Thoracic aorta (tissue), 2 donors: ENCODE measurements at regions not wholly inside any gene's neighbourhood (a gene's known extent, or its start where the extent isn't known, plus 50 kb on each side); places are given as distances from the start of the nearest gene placed in this dataset.

Source experiments
- ATAC-seq: fragments of 150-250 bp; one replicate; pipeline ENCODE4 v1.8.0; 2017; ENCODE audit warnings: low read depth; ENCODE audit not compliant: insufficient number of reproducible peaks, low FRiP score
- DNase-seq: peaks from one replicate; pipeline ENCODE4 v3.0.0-alpha.2; 2020; ENCODE audit warnings: low spot score
- H3K27ac ChIP-seq, 2 donors: fragments of 200-600 bp; sonication (generic); 1 replicate in 1 of 2; 2 replicates in 1 of 2; pipeline ENCODE4 v1.5.1; 2016; ENCODE audit warnings: mild to moderate bottlenecking in 2 of 2, moderate library complexity in 2 of 2
- H3K27me3 ChIP-seq: fragments of 200-600 bp; sonication (generic); replicated peaks from 2 replicates; pipeline ENCODE4 v1.6.0; 2016; ENCODE audit warnings: mild to moderate bottlenecking; ENCODE audit not compliant: insufficient read depth
- H3K36me3 ChIP-seq: fragments of 200-600 bp; sonication (generic); one replicate; pipeline ENCODE4 v1.5.1; 2016
- H3K4me1 ChIP-seq, 2 donors: fragments of 200-600 bp; sonication (generic); 1 replicate in 1 of 2; 2 replicates in 1 of 2; pipeline versions ENCODE4 v1.5.1 to v1.6.0; 2016; ENCODE audit warnings: low read depth in 2 of 2, mild to moderate bottlenecking in 1 of 2; ENCODE audit not compliant: control insufficient read depth in 1 of 2
- H3K4me3 ChIP-seq: fragments of 200-600 bp; sonication (generic); 2 replicates; pipeline ENCODE4 v1.5.1; 2016; ENCODE audit warnings: mild to moderate bottlenecking
- H3K9me3 ChIP-seq: fragments of 200-600 bp; sonication (generic); 2 replicates; pipeline ENCODE4 v1.5.1; 2016
- CTCF ChIP-seq: fragments of 200-600 bp; sonication (generic); IDR thresholded peaks from one replicate; pipeline ENCODE4 v1.5.1; 2019; ENCODE audit warnings: antibody characterized with exemption

GRCh38 chr5:110082863-110083262 is 393.1 kb downstream of the MAN2A1 start:
- DNase-seq (no peak), ATAC-seq (no peak)
- TF ChIP-seq CTCF = no peak
- H3K4me3 ChIP-seq = no peak overlapping the region
- H3K36me3 ChIP-seq = no peaks in the 10 kb centered on the region
- H3K9me3 ChIP-seq = no peaks in the 10 kb centered on the region
- no peaks in the 10 kb centered on the region for H3K27me3 ChIP-seq
- peaks cover 13 to 29% of the 10 kb centered on the region in 2 donors for H3K4me1 ChIP-seq
- no peak overlapping the region for H3K27ac ChIP-seq

GRCh38 chr5:110085826-110086225 is 396.1 kb downstream of the MAN2A1 start:
- no peak for TF ChIP-seq CTCF
- Histone ChIP-seq H3K36me3 (no peaks in the 10 kb centered on the region), H3K4me1 (peaks cover 16 to 42% of the 10 kb centered on the region in 2 donors), H3K27ac (peak overlapping the region in 1 of 2 donors; percentile 68), H3K9me3 (no peaks in the 10 kb centered on the region), H3K27me3 (no peaks in the 10 kb centered on the region), H3K4me3 (no peak overlapping the region)
- ATAC-seq (no peak), DNase-seq (no peak)

GRCh38 chr5:110086658-110087388 is 397.1 kb downstream of the MAN2A1 start:
- Histone ChIP-seq H3K27me3 (no peaks in the 10 kb centered on the region), H3K27ac (peak overlapping the region in 1 of 2 donors; percentile 63), H3K4me3 (no peak overlapping the region), H3K9me3 (no peaks in the 10 kb centered on the region), H3K4me1 (peaks cover 16 to 42% of the 10 kb centered on the region in 2 donors), H3K36me3 (no peaks in the 10 kb centered on the region)
- ATAC-seq (peak; percentile 90), DNase-seq (peak; percentile 43)
- TF ChIP-seq CTCF = no peak

GRCh38 chr5:110087829-110088228 is 398.1 kb downstream of the MAN2A1 start:
- H3K36me3 ChIP-seq = no peaks in the 10 kb centered on the region
- no peaks in the 10 kb centered on the region for H3K27me3 ChIP-seq
- no peak overlapping the region for H3K4me3 ChIP-seq
- H3K27ac ChIP-seq = no peak overlapping the region
- TF ChIP-seq CTCF = no peak
- peaks cover 16 to 42% of the 10 kb centered on the region in 2 donors for H3K4me1 ChIP-seq
- ATAC-seq = no peak
- DNase-seq = no peak
- H3K9me3 ChIP-seq = no peaks in the 10 kb centered on the region

GRCh38 chr5:110088676-110089436 is 399.1 kb downstream of the MAN2A1 start:
- no peaks in the 10 kb centered on the region for H3K36me3 ChIP-seq
- H3K9me3 ChIP-seq = no peaks in the 10 kb centered on the region
- peaks cover 16 to 49% of the 10 kb centered on the region in 2 donors for H3K4me1 ChIP-seq
- no peaks in the 10 kb centered on the region for H3K27me3 ChIP-seq
- ATAC-seq = no peak
- no peak overlapping the region for H3K27ac ChIP-seq
- no peak overlapping the region for H3K4me3 ChIP-seq
- no peak for DNase-seq
- no peak for TF ChIP-seq CTCF
